Hindlimb muscle (tissue), 1 donor: ENCODE measurements at regions not wholly inside any gene's neighbourhood (a gene's known extent, or its start where the extent isn't known, plus 50 kb on each side); places are given as distances from the start of the nearest gene placed in this dataset.
"Not testable (repeated sequence)": the region's sequence is repeated elsewhere in the genome, so short reads cannot be mapped to it uniquely, and the experiment has no call there.

Source experiments
- DNase-seq: peaks from one replicate; pipeline ENCODE4 v3.0.0-alpha.2; 2013

- DNase-seq, result no peak
Observed at GRCh38 chr6:168844821-168845609, 404.0 kb downstream of the SMOC2 start.

GRCh38 chr6:168842632-168843212, 401.7 kb downstream of the SMOC2 start:
- DNase-seq, result not testable (repeated sequence)

GRCh38 chr6:168841609-168842278, 400.8 kb downstream of the SMOC2 start:
- DNase-seq, result no peak

GRCh38 chr6:168840932-168841331, 399.9 kb downstream of the SMOC2 start:
- not testable (repeated sequence) for DNase-seq

- DNase-seq, result not testable (repeated sequence)
Observed at GRCh38 chr6:168840299-168840698, 399.3 kb downstream of the SMOC2 start.

- no peak for DNase-seq
Observed at GRCh38 chr6:168838037-168838399, 397.0 kb downstream of the SMOC2 start.

GRCh38 chr6:168837254-168838036, 396.5 kb downstream of the SMOC2 start:
- no peak for DNase-seq

- no peak for DNase-seq
Observed at GRCh38 chr6:168835991-168836390, 395.0 kb downstream of the SMOC2 start.

- no peak for DNase-seq
Observed at GRCh38 chr6:168834801-168835200, 393.8 kb downstream of the SMOC2 start.

- DNase-seq, result no peak
Observed at GRCh38 chr6:168834042-168834587, 393.1 kb downstream of the SMOC2 start.

- DNase-seq, result no peak
Observed at GRCh38 chr6:168828800-168829199, 387.8 kb downstream of the SMOC2 start.

GRCh38 chr6:168828035-168828434, 387.1 kb downstream of the SMOC2 start:
- DNase-seq, result no peak

GRCh38 chr6:168827586-168827871, 386.5 kb downstream of the SMOC2 start:
- no peak for DNase-seq

GRCh38 chr6:168826726-168827585, 386.0 kb downstream of the SMOC2 start:
- DNase-seq, result no peak

- no peak for DNase-seq
Observed at GRCh38 chr6:168826078-168826390, 385.1 kb downstream of the SMOC2 start.

- no peak for DNase-seq
Observed at GRCh38 chr6:168825226-168826077, 384.5 kb downstream of the SMOC2 start.

- DNase-seq, result peak; percentile 23
Observed at GRCh38 chr6:168823397-168824212, 382.6 kb downstream of the SMOC2 start.

GRCh38 chr6:168822376-168822775, 381.4 kb downstream of the SMOC2 start:
- DNase-seq, result no peak

- no peak for DNase-seq
Observed at GRCh38 chr6:168819546-168819945, 378.6 kb downstream of the SMOC2 start.

- no peak for DNase-seq
Observed at GRCh38 chr6:168817558-168818159, 376.7 kb downstream of the SMOC2 start.
